Keratinocyte (primary cell): ENCODE measurements at regions not wholly inside any gene's neighbourhood (a gene's known extent, or its start where the extent isn't known, plus 50 kb on each side); places are given as distances from the start of the nearest gene placed in this dataset.

Source experiments
- DNase-seq: peaks from one replicate; pipeline ENCODE4 v3.0.0-alpha.2; 2011; ENCODE audit warnings: low read depth, missing footprints, low spot score
- FAIRE-seq: peaks from 2 replicates; lab custom pipeline; 2011; peaks lifted over from hg19 to GRCh38; lab: Jason Lieb, UNC
- H2AFZ ChIP-seq: 2 replicates; pipeline ENCODE4 v1.6.0; 2012; ENCODE audit warnings: low read length, control low read depth, inconsistent platforms; ENCODE audit not compliant: control insufficient read depth
- H3K27ac ChIP-seq: 2 replicates; pipeline ENCODE4 v1.5.1; 2011; ENCODE audit warnings: low read length; ENCODE audit not compliant: control insufficient read depth, insufficient read depth
- H3K27me3 ChIP-seq: 3 replicates; pipeline ENCODE4 v1.6.0; 2011; ENCODE audit warnings: low read length; ENCODE audit not compliant: control insufficient read depth, insufficient read depth; ENCODE audit errors: extremely low read depth
- H3K36me3 ChIP-seq, 2 experiments: 2 replicates in 1 of 2; 3 replicates in 1 of 2; pipeline ENCODE4 v1.5.1; 2011; ENCODE audit warnings: low read length in 2 of 2, mild to moderate bottlenecking in 1 of 2; ENCODE audit not compliant: control insufficient read depth in 2 of 2, insufficient read depth in 2 of 2; ENCODE audit errors: extremely low read depth in 1 of 2
- H3K4me1 ChIP-seq: 3 replicates; pipeline ENCODE4 v1.5.1; 2011; ENCODE audit warnings: low read length; ENCODE audit not compliant: control insufficient read depth, insufficient read depth; ENCODE audit errors: extremely low read depth
- H3K4me2 ChIP-seq: 3 replicates; pipeline ENCODE4 v1.6.0; 2011; ENCODE audit warnings: low read depth, low read length; ENCODE audit not compliant: control insufficient read depth, insufficient read depth; ENCODE audit errors: extremely low read depth
- H3K4me3 ChIP-seq, 3 experiments: fragments of 200-600 bp in 1 of 3; sonication (generic) in 1 of 3; 2 replicates in 2 of 3; 3 replicates in 1 of 3; pipeline ENCODE4 v1.5.1; 2011 to 2016; ENCODE audit warnings: low read length in 3 of 3, mild to moderate bottlenecking in 3 of 3, control low read depth in 2 of 3, inconsistent platforms in 1 of 3, low read depth in 1 of 3, mixed read lengths in 1 of 3, mixed run types in 1 of 3, moderate library complexity in 1 of 3; ENCODE audit not compliant: control insufficient read depth in 2 of 3, insufficient read depth in 2 of 3; ENCODE audit errors: extremely low read depth in 1 of 3
- H3K79me2 ChIP-seq: 2 replicates; pipeline ENCODE4 v1.6.0; 2012; ENCODE audit warnings: low read length; ENCODE audit not compliant: control insufficient read depth, insufficient read depth
- H3K9ac ChIP-seq: 3 replicates; pipeline ENCODE4 v1.6.0; 2011; ENCODE audit warnings: low read length; ENCODE audit not compliant: control insufficient read depth, insufficient read depth; ENCODE audit errors: extremely low read depth
- H3K9me1 ChIP-seq: 3 replicates; pipeline ENCODE4 v1.6.0; 2011; ENCODE audit warnings: low read length; ENCODE audit not compliant: control insufficient read depth, insufficient read depth; ENCODE audit errors: extremely low read depth
- H3K9me3 ChIP-seq: 2 replicates; pipeline ENCODE4 v1.5.1; 2012; ENCODE audit warnings: low read depth, low read length; ENCODE audit not compliant: control insufficient read depth
- H4K20me1 ChIP-seq: 3 replicates; pipeline ENCODE4 v1.6.0; 2011; ENCODE audit warnings: low read length; ENCODE audit not compliant: control insufficient read depth, insufficient read depth; ENCODE audit errors: extremely low read depth
- CTCF ChIP-seq, 3 experiments: IDR thresholded peaks in 1 of 3; conservative IDR thresholded peaks in 1 of 3; optimal IDR thresholded peaks in 1 of 3; 2 replicates in 2 of 3; 3 replicates in 1 of 3; pipeline versions ENCODE3 to v1.5.1; 2011; ENCODE audit warnings: low read length in 3 of 3, mild to moderate bottlenecking in 3 of 3, moderate library complexity in 2 of 3, control low read depth in 1 of 3, inconsistent platforms in 1 of 3; ENCODE audit not compliant: insufficient read depth in 2 of 3; ENCODE audit errors: extremely low read depth in 1 of 3
- EZH2 ChIP-seq: IDR thresholded peaks from one replicate; pipeline ENCODE4 v1.6.1; 2012; ENCODE audit warnings: inconsistent platforms, mild to moderate bottlenecking, low read length, moderate library complexity
- dilution Hi-C: fragments of 300-500 bp; cut with MboI; formaldehyde crosslinking; loops from one replicate; pipeline ENCODE4 v1.7.0; 2020; ENCODE audit warnings: low sequenced_read_pairs; ENCODE audit not compliant: extremely low pct_ligation_motif_present

- Histone ChIP-seq H3K27ac (no peak overlapping the region), H3K9ac (no peak overlapping the region), H3K36me3 (no peaks in the 10 kb centered on the region), H3K4me1 (no peaks in the 10 kb centered on the region), H3K27me3 (no peaks in the 10 kb centered on the region), H3K9me3 (no peaks in the 10 kb centered on the region), H3K4me2 (no peak overlapping the region), H3K79me2 (no peaks in the 10 kb centered on the region), H3K4me3 (no peak overlapping the region), H2AFZ (no peak overlapping the region), H3K9me1 (no peaks in the 10 kb centered on the region), H4K20me1 (no peaks in the 10 kb centered on the region)
- dilution Hi-C loops, result no loop called here
- FAIRE-seq (no peak), DNase-seq (no peak)
- TF ChIP-seq CTCF (optimal IDR thresholded peaks at IDR 0.05 in 1 of 3, IDR thresholded peaks at IDR 0.05 in 1 of 3, conservative IDR thresholded peaks at IDR 0.05 in 1 of 3; ENCODE audit: extremely low read depth in 1 of 3, insufficient read depth in 2 of 3, low read length in 3 of 3), result no peak
- TF ChIP-seq EZH2, result no peak
Observed at GRCh38 chr11:91023731-91024130, 800.9 kb upstream of the CHORDC1 start.

GRCh38 chr11:91011503-91011902 is 788.7 kb upstream of the CHORDC1 start:
- Histone ChIP-seq H2AFZ (no peak overlapping the region), H3K36me3 (no peaks in the 10 kb centered on the region), H3K9me1 (no peaks in the 10 kb centered on the region), H3K4me3 (no peak overlapping the region), H3K9ac (no peak overlapping the region), H3K9me3 (no peaks in the 10 kb centered on the region), H3K4me1 (no peaks in the 10 kb centered on the region), H3K79me2 (no peaks in the 10 kb centered on the region), H3K27ac (no peak overlapping the region), H3K27me3 (no peaks in the 10 kb centered on the region), H4K20me1 (no peaks in the 10 kb centered on the region), H3K4me2 (no peak overlapping the region)
- dilution Hi-C loops, result no loop called here
- FAIRE-seq (no peak), DNase-seq (no peak)
- no peak for TF ChIP-seq CTCF (optimal IDR thresholded peaks at IDR 0.05 in 1 of 3, IDR thresholded peaks at IDR 0.05 in 1 of 3, conservative IDR thresholded peaks at IDR 0.05 in 1 of 3; ENCODE audit: extremely low read depth in 1 of 3, insufficient read depth in 2 of 3, low read length in 3 of 3)
